ENCODE measurements at regions not wholly inside any gene's neighbourhood (a gene's known extent, or its start where the extent isn't known, plus 50 kb on each side); places are given as distances from the start of the nearest gene placed in this dataset.

GRCh38 chr1:2856066-2856390 lies 54.5 kb upstream of the TTC34 start:
- Histone ChIP-seq H3K9me3 (no peaks in the 10 kb centered on the region), H3K27ac (no peak overlapping the region), H3K4me1 (peaks cover 0 to 8% of the 10 kb centered on the region in 2 donors), H3K27me3 (no peaks in the 10 kb centered on the region), H3K36me3 (no peaks in the 10 kb centered on the region), H3K4me3 (replicated peaks in 1 of 3) (no peak overlapping the region)
- DNase-seq = peak; percentile 47 to 67
- WGBS, 2 donors = 32 to 33% methylated on average over 11 to 12 of the region's 13 CpGs
- TF ChIP-seq POLR2A (IDR thresholded peaks at IDR 0.05) (no peak), CTCF (IDR thresholded peaks at IDR 0.05) (no peak)
- intact Hi-C loops (cut with DNase I) = no loop called here

- H3K36me3 ChIP-seq = no peaks in the 10 kb centered on the region
- no peak for DNase-seq
- intact Hi-C loops (cut with DNase I) = no loop called here
- no peak for TF ChIP-seq CTCF (IDR thresholded peaks at IDR 0.05)
- no peak for TF ChIP-seq POLR2A (IDR thresholded peaks at IDR 0.05)
- H3K9me3 ChIP-seq = no peaks in the 10 kb centered on the region
- peaks cover 0 to 8% of the 10 kb centered on the region in 2 donors for H3K4me1 ChIP-seq
- H3K27ac ChIP-seq = no peak overlapping the region
- H3K27me3 ChIP-seq = no peaks in the 10 kb centered on the region
- WGBS, 2 donors = 69 to 74% methylated on average over 18 to 21 of the region's 23 CpGs
- H3K4me3 ChIP-seq (replicated peaks in 1 of 3) = no peak overlapping the region
These were observed 55.3 kb upstream of the TTC34 start for GRCh38 chr1:2856676-2857375.

GRCh38 chr1:2857521-2857920 lies 56.0 kb upstream of the TTC34 start:
- Histone ChIP-seq H3K4me1 (peaks cover 0 to 8% of the 10 kb centered on the region in 2 donors), H3K9me3 (no peaks in the 10 kb centered on the region), H3K36me3 (no peaks in the 10 kb centered on the region), H3K27me3 (no peaks in the 10 kb centered on the region), H3K4me3 (replicated peaks in 1 of 3) (no peak overlapping the region), H3K27ac (no peak overlapping the region)
- TF ChIP-seq CTCF (IDR thresholded peaks at IDR 0.05) (no peak), POLR2A (IDR thresholded peaks at IDR 0.05) (no peak)
- DNase-seq = no peak
- WGBS, 2 donors = 92 to 96% methylated on average over 8 to 13 of the region's 15 CpGs
- intact Hi-C loops (cut with DNase I) = no loop called here

GRCh38 chr1:2858676-2859075 lies 57.2 kb upstream of the TTC34 start:
- no peak for TF ChIP-seq POLR2A (IDR thresholded peaks at IDR 0.05)
- Histone ChIP-seq H3K36me3 (no peaks in the 10 kb centered on the region), H3K9me3 (no peaks in the 10 kb centered on the region), H3K4me3 (replicated peaks in 1 of 3) (no peak overlapping the region), H3K4me1 (peaks cover 0 to 8% of the 10 kb centered on the region in 2 donors), H3K27me3 (no peaks in the 10 kb centered on the region), H3K27ac (no peak overlapping the region)
- intact Hi-C loops (cut with DNase I) = no loop called here
- no peak for DNase-seq
- 91 to 95% methylated on average over 12 of the region's 12 CpGs for WGBS, 2 donors

- TF ChIP-seq CTCF (IDR thresholded peaks at IDR 0.05) = no peak
- TF ChIP-seq POLR2A (IDR thresholded peaks at IDR 0.05) = no peak
- intact Hi-C loops (cut with DNase I) = no loop called here
- WGBS, 2 donors = 83 to 88% methylated on average over 5 of the region's 5 CpGs
- Histone ChIP-seq H3K36me3 (no peaks in the 10 kb centered on the region), H3K4me1 (peaks cover 0 to 8% of the 10 kb centered on the region in 2 donors), H3K27me3 (no peaks in the 10 kb centered on the region), H3K4me3 (replicated peaks in 1 of 3) (no peak overlapping the region), H3K27ac (no peak overlapping the region), H3K9me3 (no peaks in the 10 kb centered on the region)
- DNase-seq = no peak
These were observed 57.9 kb upstream of the TTC34 start for GRCh38 chr1:2859219-2859880.
